Hepatocyte (in vitro differentiated cells): ENCODE measurements at regions not wholly inside any gene's neighbourhood (a gene's known extent, or its start where the extent isn't known, plus 50 kb on each side); places are given as distances from the start of the nearest gene placed in this dataset.
"Not testable (repeated sequence)": the region's sequence is repeated elsewhere in the genome, so short reads cannot be mapped to it uniquely, and the experiment has no call there.

ENCODE experiments used
- DNase-seq: peaks from one replicate; pipeline ENCODE4 v3.0.0-alpha.2; 2016; ENCODE audit warnings: low spot score
- H2AFZ ChIP-seq: fragments of 200-600 bp; sonication (generic); 2 replicates; pipeline ENCODE4 v1.6.0; 2016; ENCODE audit warnings: antibody characterized with exemption, mild to moderate bottlenecking
- H3K27ac ChIP-seq: fragments of 200-600 bp; sonication (generic); 2 replicates; pipeline ENCODE4 v1.5.1; 2016; ENCODE audit warnings: mild to moderate bottlenecking
- H3K27me3 ChIP-seq: fragments of 200-600 bp; sonication (generic); 2 replicates; pipeline ENCODE4 v1.6.1; 2016
- H3K36me3 ChIP-seq: fragments of 200-600 bp; sonication (generic); replicated peaks from 2 replicates; pipeline ENCODE4 v1.5.1; 2016; ENCODE audit warnings: low read depth; ENCODE audit not compliant: insufficient read depth
- H3K4me1 ChIP-seq: fragments of 200-600 bp; sonication (generic); 2 replicates; pipeline ENCODE4 v1.5.1; 2016; ENCODE audit warnings: mild to moderate bottlenecking, moderate library complexity; ENCODE audit not compliant: insufficient read depth
- H3K4me2 ChIP-seq: fragments of 200-600 bp; sonication (generic); 2 replicates; pipeline ENCODE4 v1.6.0; 2016
- H3K4me3 ChIP-seq: fragments of 200-600 bp; sonication (generic); 2 replicates; pipeline ENCODE4 v1.5.1; 2016; ENCODE audit warnings: mild to moderate bottlenecking
- H3K79me2 ChIP-seq: fragments of 200-600 bp; sonication (generic); 2 replicates; pipeline ENCODE4 v1.6.0; 2017; ENCODE audit warnings: mild to moderate bottlenecking
- H3K9me2 ChIP-seq: fragments of 200-600 bp; sonication (generic); replicated peaks from 2 replicates; pipeline ENCODE4 v1.6.0; 2017; ENCODE audit warnings: mild to moderate bottlenecking; ENCODE audit not compliant: insufficient read depth
- H3K9me3 ChIP-seq: fragments of 200-600 bp; sonication (generic); 2 replicates; pipeline ENCODE4 v1.5.1; 2016; ENCODE audit warnings: low read depth, mild to moderate bottlenecking
- H4K20me1 ChIP-seq: fragments of 200-600 bp; sonication (generic); 2 replicates; pipeline ENCODE4 v1.6.0; 2016; ENCODE audit warnings: mild to moderate bottlenecking; ENCODE audit not compliant: insufficient read depth, poor library complexity, severe bottlenecking
- EZH2 ChIP-seq: fragments of 200-600 bp; sonication (generic); IDR thresholded peaks from 2 replicates; pipeline ENCODE4 v1.6.1; 2016; ENCODE audit warnings: antibody characterized with exemption, mild to moderate bottlenecking, borderline replicate concordance
- EZH2phosphoT487 ChIP-seq: fragments of 200-600 bp; sonication (generic); IDR thresholded peaks from one replicate; pipeline ENCODE4 v1.6.1; 2018; ENCODE audit warnings: antibody characterized with exemption, mild to moderate bottlenecking, low read depth, moderate library complexity; ENCODE audit not compliant: unreplicated experiment, severe bottlenecking
- WGBS: methylation state at CpG from one replicate; pipeline ENCODE4 v1.1.6; 2016; ENCODE audit warnings: low lambda C conversion rate; ENCODE audit errors: missing lambda C conversion rate; 5-methylcytosine and 5-hydroxymethylcytosine counted together
- TF ChIP-seq, protein P1 (sequence below): fragments of 200-600 bp; sonication (generic); IDR thresholded peaks from 2 replicates; pipeline ENCODE4 v1.5.1; 2016; ENCODE audit warnings: antibody characterized with exemption, mild to moderate bottlenecking; ENCODE audit not compliant: poor library complexity

DNA sequence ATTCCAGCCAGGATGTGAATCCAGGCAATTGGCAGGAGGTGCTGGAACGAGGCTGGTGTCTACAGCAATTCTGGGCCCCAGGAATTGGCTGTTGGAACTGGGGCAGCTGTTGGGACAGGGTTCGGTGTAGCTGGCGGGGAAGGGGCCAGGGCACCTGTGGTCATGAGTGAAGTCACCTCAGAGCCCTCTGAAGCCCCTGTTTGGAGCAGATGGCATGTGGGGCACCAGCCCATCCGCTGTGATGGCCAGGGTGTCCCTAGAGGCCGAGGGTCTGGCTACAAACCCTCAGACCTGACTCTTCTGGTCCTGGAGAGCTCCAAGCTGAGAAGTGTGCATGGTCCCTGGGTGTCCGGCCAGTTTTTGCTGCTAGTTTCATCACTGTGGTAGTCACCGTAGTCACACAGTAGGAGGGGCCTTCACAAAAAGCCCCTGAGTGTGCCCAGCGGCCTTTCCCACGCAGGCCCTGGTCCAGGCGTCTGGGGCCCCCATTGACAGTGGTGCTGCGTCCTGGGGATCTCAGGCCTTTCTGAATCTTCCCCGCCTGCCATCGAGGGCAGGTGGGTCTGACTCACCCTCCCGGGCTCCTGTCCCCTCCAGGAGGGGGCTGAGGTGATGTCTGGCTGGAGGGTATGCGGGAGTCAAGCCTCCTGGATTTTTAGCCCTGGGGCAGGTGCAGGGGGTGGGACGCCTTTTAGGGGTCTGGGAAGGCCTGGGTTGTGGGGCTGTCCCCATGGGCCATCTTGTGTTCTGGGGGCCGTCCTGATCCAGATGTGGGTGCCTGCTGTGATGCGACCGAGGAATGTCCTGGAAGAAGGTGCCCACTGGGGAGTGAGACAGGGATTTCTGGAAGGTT lies 368.0 kb downstream of the TMEM121 start:
- Histone ChIP-seq H3K4me3 (no peak overlapping the region), H3K4me1 (no peaks in the 10 kb centered on the region), H3K4me2 (no peak overlapping the region), H2AFZ (no peak overlapping the region), H3K36me3 (no peaks in the 10 kb centered on the region), H3K79me2 (no peaks in the 10 kb centered on the region), H4K20me1 (no peaks in the 10 kb centered on the region), H3K27ac (no peak overlapping the region), H3K9me2 (no peaks in the 10 kb centered on the region), H3K9me3 (no peaks in the 10 kb centered on the region), H3K27me3 (no peaks in the 10 kb centered on the region)
- 75% methylated on average over 18 of the region's 19 CpGs for WGBS
- TF ChIP-seq EZH2: no peak
- no peak for TF ChIP-seq EZH2phosphoT487
- TF ChIP-seq, protein P1, sequence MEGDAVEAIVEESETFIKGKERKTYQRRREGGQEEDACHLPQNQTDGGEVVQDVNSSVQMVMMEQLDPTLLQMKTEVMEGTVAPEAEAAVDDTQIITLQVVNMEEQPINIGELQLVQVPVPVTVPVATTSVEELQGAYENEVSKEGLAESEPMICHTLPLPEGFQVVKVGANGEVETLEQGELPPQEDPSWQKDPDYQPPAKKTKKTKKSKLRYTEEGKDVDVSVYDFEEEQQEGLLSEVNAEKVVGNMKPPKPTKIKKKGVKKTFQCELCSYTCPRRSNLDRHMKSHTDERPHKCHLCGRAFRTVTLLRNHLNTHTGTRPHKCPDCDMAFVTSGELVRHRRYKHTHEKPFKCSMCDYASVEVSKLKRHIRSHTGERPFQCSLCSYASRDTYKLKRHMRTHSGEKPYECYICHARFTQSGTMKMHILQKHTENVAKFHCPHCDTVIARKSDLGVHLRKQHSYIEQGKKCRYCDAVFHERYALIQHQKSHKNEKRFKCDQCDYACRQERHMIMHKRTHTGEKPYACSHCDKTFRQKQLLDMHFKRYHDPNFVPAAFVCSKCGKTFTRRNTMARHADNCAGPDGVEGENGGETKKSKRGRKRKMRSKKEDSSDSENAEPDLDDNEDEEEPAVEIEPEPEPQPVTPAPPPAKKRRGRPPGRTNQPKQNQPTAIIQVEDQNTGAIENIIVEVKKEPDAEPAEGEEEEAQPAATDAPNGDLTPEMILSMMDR: no peak
- DNase-seq: no peak

DNA sequence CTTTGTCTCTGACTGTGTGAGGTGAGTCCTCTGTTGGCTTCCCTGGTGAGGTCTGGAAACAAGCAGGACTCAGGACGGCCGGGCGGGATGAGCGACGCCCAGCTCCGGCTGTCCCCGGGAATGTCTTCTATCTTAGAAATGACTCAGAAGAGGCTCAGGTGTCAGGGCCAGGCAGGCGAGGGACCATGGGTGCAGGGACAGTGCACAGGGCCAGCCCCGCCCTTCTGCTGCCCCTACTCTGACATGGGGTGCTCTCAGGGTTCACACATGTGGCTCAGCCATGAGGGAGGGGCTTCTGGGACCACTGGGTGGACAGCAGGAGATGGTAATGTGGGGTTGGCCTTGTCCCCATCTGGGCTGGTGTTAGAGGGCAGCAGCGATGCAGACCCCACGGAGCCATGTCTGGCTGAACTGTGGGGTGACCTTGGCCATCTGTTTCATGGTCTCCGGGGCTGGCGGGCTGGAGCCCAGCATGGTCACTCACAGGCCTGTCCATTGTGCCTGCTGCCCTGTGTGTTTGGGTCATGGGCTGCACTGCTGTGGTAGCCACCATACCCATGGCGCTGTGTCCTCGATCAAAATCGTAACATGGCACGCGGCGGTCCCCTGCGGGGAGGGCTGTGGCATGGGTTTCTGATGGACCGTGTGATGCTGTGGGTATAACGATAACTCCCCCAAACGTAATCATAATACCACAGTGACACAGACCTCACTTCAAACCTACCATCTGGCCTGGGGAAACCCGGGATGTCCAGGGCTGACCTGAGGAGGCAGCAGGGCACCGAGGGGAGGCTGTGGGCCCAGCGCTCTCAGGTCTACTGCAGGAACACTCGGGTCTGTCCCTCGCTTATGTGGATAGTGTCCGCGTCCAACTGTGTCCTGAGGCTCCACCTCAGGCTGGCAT lies 368.8 kb downstream of the TMEM121 start:
- Histone ChIP-seq H3K27ac (no peak overlapping the region), H4K20me1 (no peaks in the 10 kb centered on the region), H3K36me3 (no peaks in the 10 kb centered on the region), H3K27me3 (no peaks in the 10 kb centered on the region), H3K9me2 (no peaks in the 10 kb centered on the region), H3K4me3 (no peak overlapping the region), H3K9me3 (no peaks in the 10 kb centered on the region), H3K79me2 (no peaks in the 10 kb centered on the region), H3K4me2 (no peak overlapping the region), H3K4me1 (no peaks in the 10 kb centered on the region), H2AFZ (no peak overlapping the region)
- TF ChIP-seq EZH2 (no peak), EZH2phosphoT487 (no peak)
- TF ChIP-seq, protein P1: no peak
- DNase-seq: no peak
- WGBS: 86% methylated on average over 30 of the region's 30 CpGs

DNA sequence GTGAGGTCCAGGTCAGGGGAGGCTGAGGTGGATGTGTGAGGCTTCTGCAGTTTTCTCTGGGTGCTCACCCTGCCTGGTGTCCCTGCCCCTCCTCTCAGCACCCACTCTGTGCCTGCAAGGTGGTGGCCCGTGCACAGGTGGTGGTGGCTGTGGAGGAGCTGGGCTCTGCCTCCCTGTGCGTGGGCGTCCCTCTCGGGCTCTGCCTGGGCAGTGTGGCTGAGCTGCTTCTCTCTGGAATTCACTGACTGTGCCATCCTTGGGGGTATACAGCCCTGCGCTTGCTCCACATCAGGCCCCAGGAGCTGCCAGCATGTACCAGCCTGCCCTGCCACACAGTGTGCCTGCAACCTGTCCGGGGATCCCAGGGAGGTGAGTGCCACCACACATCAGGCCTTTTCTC lies 369.8 kb downstream of the TMEM121 start:
- not testable (repeated sequence) for H3K27me3 ChIP-seq, H3K4me2 ChIP-seq, H3K9me3 ChIP-seq, DNase-seq, H3K27ac ChIP-seq, H3K36me3 ChIP-seq, H3K9me2 ChIP-seq, H3K4me3 ChIP-seq, H3K4me1 ChIP-seq, H4K20me1 ChIP-seq, H2AFZ ChIP-seq, H3K79me2 ChIP-seq
- WGBS: 76% methylated on average over 6 of the region's 6 CpGs

DNA sequence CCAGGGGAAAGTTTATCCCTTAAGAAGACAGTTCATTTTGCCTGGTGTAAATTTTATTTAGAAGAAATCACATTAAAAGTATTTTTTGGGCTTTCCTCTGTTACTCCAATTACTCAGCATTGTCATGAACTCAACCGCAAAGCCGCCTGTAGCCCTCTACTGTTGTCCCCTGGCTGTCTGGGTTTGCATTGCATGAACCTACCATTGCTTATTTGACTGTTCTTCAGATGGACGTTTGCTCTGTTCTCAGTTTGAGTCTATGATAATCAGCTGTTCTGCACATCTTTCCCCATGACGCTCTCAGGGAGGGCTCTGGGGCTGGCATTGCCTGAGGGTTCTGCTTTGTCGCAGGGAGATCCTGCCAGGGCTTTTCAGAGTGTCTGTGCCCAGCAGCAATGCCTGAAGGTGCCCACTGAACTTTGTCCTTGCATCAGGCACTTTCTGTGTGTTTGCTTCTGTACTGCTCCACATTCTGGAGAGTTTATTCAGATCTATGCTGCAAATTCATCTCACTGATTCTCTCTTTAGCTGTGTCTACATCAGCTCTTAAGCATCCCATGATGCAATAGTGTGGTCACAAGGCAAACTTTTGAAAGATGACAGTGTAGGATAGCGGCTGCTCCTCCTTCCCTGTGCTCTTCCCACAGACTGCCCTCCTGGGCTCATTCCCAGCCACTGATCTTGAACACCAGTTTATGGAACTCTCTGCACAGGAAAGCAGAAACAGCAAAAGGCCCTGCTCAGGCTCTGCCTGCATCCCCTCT lies 370.8 kb downstream of the TMEM121 start:
- WGBS: 38% methylated on average over 6 of the region's 6 CpGs
- H3K27me3 ChIP-seq, DNase-seq, H3K79me2 ChIP-seq, H3K9me2 ChIP-seq, H3K36me3 ChIP-seq, H3K9me3 ChIP-seq, H2AFZ ChIP-seq, H3K4me3 ChIP-seq, H4K20me1 ChIP-seq, H3K27ac ChIP-seq, H3K4me2 ChIP-seq, H3K4me1 ChIP-seq: not testable (repeated sequence)
